ENCODE measurements at regions not wholly inside any gene's neighbourhood (a gene's known extent, or its start where the extent isn't known, plus 50 kb on each side); places are given as distances from the start of the nearest gene placed in this dataset.

GRCh38 chr1:224533517-224533916 is 82.6 kb upstream of the CNIH3 start:
- no peaks in the 10 kb centered on the region for H3K4me1 ChIP-seq (ENCODE audit: control insufficient read depth in 1 of 2, low read depth in 2 of 2)

GRCh38 chr1:224534731-224535130 is 81.4 kb upstream of the CNIH3 start:
- Histone ChIP-seq H3K27me3 (replicated peaks; ENCODE audit: insufficient read depth) (no peaks in the 10 kb centered on the region), H3K9me3 (no peaks in the 10 kb centered on the region), H3K36me3 (no peaks in the 10 kb centered on the region), H3K4me3 (no peak overlapping the region), H3K4me1 (ENCODE audit: control insufficient read depth in 1 of 2, low read depth in 2 of 2) (no peaks in the 10 kb centered on the region), H3K27ac (no peak overlapping the region)
- no peak for TF ChIP-seq CTCF (IDR thresholded peaks at IDR 0.05)
- DNase-seq (ENCODE audit: low spot score) (no peak), ATAC-seq (ENCODE audit: insufficient number of reproducible peaks, low FRiP score, low read depth) (no peak)

More at GRCh38 chr1:224533517-224533916, 82.6 kb upstream of the CNIH3 start:
- no peak for ATAC-seq (ENCODE audit: insufficient number of reproducible peaks, low FRiP score, low read depth)
- Histone ChIP-seq H3K27me3 (replicated peaks; ENCODE audit: insufficient read depth) (no peaks in the 10 kb centered on the region), H3K36me3 (no peaks in the 10 kb centered on the region), H3K27ac (no peak overlapping the region), H3K9me3 (no peaks in the 10 kb centered on the region), H3K4me3 (no peak overlapping the region)
- no peak for TF ChIP-seq CTCF (IDR thresholded peaks at IDR 0.05)
- DNase-seq (ENCODE audit: low spot score): no peak

GRCh38 chr1:224535641-224536040 is 80.5 kb upstream of the CNIH3 start:
- no peak for TF ChIP-seq CTCF (IDR thresholded peaks at IDR 0.05)
- no peak for ATAC-seq (ENCODE audit: insufficient number of reproducible peaks, low FRiP score, low read depth)
- no peak for DNase-seq (ENCODE audit: low spot score)
- H3K4me3 ChIP-seq: no peak overlapping the region
- no peaks in the 10 kb centered on the region for H3K36me3 ChIP-seq
- no peaks in the 10 kb centered on the region for H3K4me1 ChIP-seq (ENCODE audit: control insufficient read depth in 1 of 2, low read depth in 2 of 2)
- no peak overlapping the region for H3K27ac ChIP-seq
- H3K27me3 ChIP-seq (replicated peaks; ENCODE audit: insufficient read depth): no peaks in the 10 kb centered on the region
- H3K9me3 ChIP-seq: no peaks in the 10 kb centered on the region

- no peaks in the 10 kb centered on the region for H3K27me3 ChIP-seq (replicated peaks; ENCODE audit: insufficient read depth)
- H3K36me3 ChIP-seq: no peaks in the 10 kb centered on the region
- no peak overlapping the region for H3K27ac ChIP-seq
- no peaks in the 10 kb centered on the region for H3K9me3 ChIP-seq
- no peaks in the 10 kb centered on the region for H3K4me1 ChIP-seq (ENCODE audit: control insufficient read depth in 1 of 2, low read depth in 2 of 2)
- DNase-seq (ENCODE audit: low spot score): no peak
- TF ChIP-seq CTCF (IDR thresholded peaks at IDR 0.05): no peak
- no peak for ATAC-seq (ENCODE audit: insufficient number of reproducible peaks, low FRiP score, low read depth)
- H3K4me3 ChIP-seq: no peak overlapping the region
Measured at GRCh38 chr1:224539971-224540370, 76.1 kb upstream of the CNIH3 start.

- DNase-seq (ENCODE audit: low spot score) (no peak), ATAC-seq (ENCODE audit: insufficient number of reproducible peaks, low FRiP score, low read depth) (no peak)
- H3K4me3 ChIP-seq: no peak overlapping the region
- H3K36me3 ChIP-seq: no peaks in the 10 kb centered on the region
- H3K27me3 ChIP-seq (replicated peaks; ENCODE audit: insufficient read depth): no peaks in the 10 kb centered on the region
- no peak overlapping the region for H3K27ac ChIP-seq
- TF ChIP-seq CTCF (IDR thresholded peaks at IDR 0.05): no peak
- H3K9me3 ChIP-seq: no peaks in the 10 kb centered on the region
- no peaks in the 10 kb centered on the region for H3K4me1 ChIP-seq (ENCODE audit: control insufficient read depth in 1 of 2, low read depth in 2 of 2)
Measured at GRCh38 chr1:224540535-224540934, 75.6 kb upstream of the CNIH3 start.
